NCI-H2196 treated with DMSO at 0.1 percent for 48 hours (cell line): ENCODE measurements at regions not wholly inside any gene's neighbourhood (a gene's known extent, or its start where the extent isn't known, plus 50 kb on each side); places are given as distances from the start of the nearest gene placed in this dataset.
"Not testable (repeated sequence)": the region's sequence is repeated elsewhere in the genome, so short reads cannot be mapped to it uniquely, and the experiment has no call there.

Source experiments
- DNase-seq: peaks from one replicate; lab custom pipeline; 2025; ENCODE audit not compliant: unreplicated experiment; lab: John Stamatoyannopoulos, UW

DNA sequence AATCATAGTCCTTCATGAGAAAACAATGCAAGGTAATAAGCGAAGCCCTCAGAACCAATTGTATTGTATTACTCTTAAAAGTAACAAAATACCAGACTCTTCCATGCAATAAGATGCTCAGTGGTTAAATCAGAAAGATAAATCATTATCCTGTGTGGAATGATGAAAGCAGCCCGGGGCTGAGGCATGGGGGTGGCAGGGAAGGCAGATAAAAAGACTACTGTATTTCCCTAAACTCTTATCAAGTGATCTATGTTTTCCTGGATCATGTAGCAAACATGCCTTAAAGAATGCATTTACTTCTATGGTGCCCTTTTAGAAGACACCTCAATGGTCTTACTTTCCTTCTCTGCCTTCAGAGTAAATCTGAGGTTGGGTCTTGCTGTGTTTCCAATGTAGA, 105.6 kb upstream of the DAPK1 start:
- DNase-seq: no peak

DNA sequence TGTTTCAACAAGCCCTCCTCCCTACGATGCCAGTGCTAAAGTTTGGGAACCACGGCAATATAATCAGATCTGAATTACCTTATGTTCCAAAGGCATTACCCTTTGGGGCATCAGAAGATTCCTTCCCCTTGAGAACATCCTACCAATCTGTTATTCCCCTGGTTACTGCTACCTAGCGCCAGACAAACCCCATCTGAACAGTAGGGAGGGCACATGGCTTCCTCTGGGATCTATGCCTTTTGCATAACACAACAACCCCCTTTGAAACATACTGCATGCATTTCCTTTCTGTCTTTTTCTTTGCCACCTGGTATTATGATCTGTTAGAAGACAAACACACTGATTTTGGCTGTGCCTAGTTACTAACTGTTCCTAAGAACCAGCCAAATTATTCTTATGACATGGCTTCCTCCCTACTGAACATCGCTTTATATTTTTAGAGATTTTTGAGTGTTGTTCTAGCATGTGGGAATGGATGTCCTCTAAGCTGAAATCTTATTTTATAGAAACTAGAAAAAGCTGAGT, 103.9 kb upstream of the DAPK1 start:
- no peak for DNase-seq

DNA sequence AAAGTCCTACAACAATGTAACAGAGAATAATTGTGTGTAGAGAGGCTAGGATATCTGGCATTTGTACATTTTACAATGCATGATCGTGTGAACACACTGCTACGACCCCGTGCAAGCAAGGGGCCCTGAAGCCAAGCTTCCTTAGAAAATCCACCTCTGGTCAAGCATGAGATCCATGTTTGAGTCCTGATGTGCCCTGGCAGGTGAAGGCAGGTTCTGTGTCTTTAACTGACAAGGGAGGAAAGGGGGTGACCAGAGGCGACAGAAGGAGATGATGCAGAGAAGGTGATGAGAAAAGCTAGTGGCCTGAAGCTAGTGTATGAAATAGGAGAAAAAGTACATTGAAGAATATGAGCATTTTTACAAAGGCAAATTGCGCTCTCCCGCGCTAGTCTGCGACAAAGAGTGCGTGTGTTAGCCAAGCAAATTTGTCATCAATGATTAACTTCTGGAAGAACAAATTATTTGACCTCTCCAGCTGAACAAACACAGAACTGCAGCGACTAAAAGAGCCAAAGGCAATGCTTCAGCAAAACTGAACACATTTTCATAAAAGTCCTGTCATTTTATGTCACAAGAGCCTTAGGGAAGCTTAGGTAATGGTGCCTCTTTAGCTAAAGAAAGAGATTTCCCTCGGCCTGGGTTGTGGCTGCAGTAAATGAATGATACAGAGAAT, 101.7 kb upstream of the DAPK1 start:
- DNase-seq: no peak

DNA sequence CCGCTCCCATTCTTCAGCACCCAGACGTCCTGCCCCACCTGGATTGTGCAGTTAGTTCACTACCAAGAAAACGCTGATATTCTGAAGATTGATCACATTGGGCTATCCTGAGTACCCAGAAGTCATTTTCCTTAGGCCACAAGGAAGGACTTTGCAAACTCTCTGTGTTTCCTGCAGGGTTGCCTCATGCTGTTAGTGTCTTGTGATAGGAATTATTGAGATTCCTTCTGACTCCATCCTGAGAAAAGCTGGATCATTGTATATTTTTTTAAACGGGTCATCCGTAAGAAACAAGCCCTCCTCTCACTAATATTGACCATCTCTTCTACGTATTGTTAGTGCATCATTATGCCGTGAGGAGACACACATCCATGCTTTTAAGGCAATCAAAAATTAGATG, 96.0 kb upstream of the DAPK1 start:
- DNase-seq: no peak

- no peak for DNase-seq
Observed at GRCh38 chr9:87402537-87402936, 95.1 kb upstream of the DAPK1 start.

DNA sequence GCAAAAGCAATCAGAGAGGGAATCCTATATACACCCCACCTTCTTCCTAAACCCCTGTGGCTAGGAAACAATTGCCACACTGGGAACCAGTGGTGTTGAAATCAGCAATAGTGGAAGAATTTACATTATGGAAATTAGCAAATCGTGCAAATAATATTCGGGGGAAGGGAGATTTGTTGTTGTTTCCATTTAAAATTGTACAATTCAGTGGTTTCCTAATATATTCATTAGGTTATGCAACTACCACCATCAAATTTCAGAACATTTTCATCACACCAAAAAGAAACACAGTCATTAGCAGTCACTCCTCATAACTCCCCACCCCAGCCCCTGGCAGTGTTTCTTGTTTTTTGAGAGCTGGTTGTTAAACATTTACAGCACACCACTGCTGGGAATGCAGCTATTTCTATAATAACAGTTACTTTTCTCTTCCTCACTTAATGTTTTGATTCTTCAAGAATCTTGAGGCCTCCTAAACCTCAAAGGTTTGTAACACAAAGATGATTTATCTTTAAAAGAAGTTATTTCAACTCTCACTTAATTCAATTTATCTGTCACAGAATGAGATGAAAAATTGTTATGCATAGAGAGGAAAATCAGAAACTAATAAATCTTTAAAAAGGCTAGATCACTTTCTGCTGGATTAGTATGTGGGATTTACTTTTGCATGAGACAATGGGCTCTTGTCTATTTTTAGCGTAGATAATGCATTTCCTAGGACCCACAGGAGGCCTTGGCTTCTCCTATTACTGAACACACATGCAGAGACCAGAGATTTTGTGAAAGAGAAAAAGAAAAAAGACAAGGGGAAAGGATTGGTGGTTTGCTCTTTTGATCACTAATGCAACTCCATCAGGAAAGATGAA, 91.8 kb upstream of the DAPK1 start:
- no peak for DNase-seq

DNA sequence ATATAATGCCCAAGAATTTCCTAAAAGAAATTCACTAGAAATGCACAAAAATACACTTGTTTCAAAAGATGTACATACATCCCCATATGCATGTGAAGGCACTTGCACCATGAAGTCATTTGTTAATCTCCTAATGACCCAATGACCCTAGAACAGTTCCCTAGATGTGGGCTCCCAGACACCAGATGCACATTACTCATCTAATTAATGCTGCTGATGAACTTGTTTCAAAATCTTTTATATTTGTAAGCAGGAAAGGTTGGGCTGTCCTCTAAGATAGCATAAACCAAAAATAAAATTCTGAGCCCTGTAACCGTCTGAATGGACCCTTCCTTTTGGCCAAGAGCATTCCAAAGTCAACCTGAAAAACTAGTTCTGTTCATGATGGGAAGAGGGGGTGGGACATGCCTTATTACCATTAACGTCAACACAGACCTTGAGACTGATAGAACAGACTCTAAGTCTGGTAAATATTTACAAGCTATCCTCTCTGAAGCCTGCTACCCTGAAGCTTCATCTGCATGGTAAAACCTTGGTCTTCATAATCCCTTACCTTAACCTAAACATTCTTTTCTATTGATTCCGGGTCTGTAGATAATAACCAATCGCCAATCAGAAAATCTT, 91.0 kb upstream of the DAPK1 start:
- no peak for DNase-seq

DNA sequence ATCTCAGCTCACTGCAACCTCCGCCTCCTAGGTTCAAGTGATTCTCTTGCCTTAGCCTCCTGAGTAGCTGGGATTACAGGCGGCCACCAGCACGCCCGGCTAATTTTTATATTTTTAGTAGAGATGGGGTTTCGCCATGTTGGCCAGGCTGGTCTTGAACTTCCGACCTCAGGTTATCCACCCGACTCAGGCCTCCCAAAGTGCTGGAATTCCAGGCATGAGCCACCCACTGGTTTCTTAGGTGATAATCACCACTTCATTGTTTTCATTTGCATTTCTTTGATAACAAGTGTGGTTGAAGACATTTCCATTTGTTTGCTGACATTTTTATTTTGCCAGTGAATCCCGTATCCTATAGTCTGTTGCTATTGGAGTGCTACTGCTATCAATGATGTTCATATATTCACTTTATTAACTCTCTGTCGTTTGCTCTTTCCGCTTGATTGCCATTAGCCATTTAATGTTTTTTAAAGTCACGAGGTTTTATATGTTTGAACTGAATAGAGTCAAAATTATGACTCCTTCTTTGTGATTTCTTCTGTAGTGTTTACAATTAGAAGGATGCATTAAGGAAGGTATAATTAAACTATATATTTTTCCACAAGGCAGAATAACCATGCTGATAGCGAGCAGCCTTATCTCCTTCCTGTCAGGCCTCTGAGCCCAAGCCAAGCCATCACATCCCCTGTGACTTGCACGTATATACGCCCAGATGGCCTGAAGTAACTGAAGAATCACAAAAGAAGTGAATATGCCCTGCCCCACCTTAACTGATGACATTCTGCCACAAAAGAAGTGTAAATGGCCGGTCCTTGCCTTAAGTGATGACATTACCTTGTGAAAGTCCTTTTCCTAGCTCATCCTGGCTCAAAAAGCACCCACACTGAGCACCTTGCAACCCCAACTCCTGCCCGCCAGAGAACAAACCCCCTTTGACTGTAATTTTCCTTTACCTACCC, 87.3 kb upstream of the DAPK1 start:
- DNase-seq: not testable (repeated sequence)

DNA sequence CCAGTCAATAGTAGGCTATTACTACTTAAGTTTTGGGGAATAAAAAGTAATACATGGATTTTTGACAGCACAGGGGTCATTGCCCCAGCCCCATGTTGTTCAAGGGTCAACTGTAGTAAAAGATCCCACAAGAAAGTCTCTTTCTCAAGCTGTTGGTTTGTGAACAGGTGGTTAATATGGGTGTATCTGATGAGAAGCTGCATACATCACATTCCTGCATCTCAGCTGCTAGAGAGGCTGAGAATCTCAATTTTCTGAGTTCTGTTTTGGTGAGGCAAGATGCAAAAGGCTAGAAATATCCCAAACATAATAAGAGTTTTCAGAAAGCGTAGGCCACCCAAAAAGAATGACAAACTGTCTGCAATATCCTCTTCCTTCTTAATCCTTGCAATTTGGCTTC, 76.8 kb upstream of the DAPK1 start:
- DNase-seq: no peak

GRCh38 chr9:87421734-87422133, 75.9 kb upstream of the DAPK1 start:
- no peak for DNase-seq

GRCh38 chr9:87422999-87423398, 74.7 kb upstream of the DAPK1 start:
- no peak for DNase-seq

GRCh38 chr9:87423885-87424284, 73.8 kb upstream of the DAPK1 start:
- DNase-seq: not testable (repeated sequence)

DNA sequence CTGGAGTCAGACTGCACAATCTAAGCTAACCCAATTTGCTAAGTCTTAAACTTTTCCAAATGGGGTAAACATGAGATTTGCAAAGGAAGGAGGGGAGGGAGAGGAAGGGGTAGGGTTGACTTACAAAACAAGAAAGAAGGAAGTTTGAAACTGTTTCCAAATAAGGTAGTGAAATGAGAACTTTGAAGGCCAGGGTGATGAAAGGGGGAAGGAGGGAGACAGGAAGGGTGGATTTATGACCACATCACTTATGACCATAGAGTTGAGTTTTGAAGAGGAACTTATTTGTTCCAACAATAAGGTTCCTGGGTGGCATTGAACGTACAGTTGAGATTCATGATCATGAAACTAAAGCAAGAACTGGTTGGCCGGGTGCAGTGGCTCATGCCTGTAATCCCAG, 72.5 kb upstream of the DAPK1 start:
- no peak for DNase-seq

GRCh38 chr9:87427851-87428506, 69.7 kb upstream of the DAPK1 start:
- DNase-seq: no peak

- no peak for DNase-seq
Observed at GRCh38 chr9:87428659-87429058, 69.0 kb upstream of the DAPK1 start.

DNA sequence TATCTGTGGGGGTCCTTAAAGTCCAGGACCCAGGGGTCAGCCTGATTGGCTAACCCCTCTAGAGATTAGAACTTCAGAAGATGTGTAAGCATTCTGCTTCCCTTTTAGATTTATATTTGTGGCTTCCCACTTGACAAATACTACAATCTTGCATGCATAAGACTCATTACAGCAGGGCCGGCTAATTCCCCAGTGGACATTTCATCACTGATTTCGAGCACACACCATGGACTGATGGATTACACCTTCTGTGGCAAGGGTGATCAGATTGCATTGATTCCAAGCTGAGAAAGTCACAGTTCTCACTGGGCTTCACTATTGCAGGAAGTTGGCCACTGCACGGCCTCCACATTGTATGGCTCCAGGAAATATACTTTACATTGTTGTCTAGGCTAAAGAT, 65.8 kb upstream of the DAPK1 start:
- no peak for DNase-seq

- DNase-seq: no peak
Observed at GRCh38 chr9:87433853-87434252, 63.8 kb upstream of the DAPK1 start.

DNA sequence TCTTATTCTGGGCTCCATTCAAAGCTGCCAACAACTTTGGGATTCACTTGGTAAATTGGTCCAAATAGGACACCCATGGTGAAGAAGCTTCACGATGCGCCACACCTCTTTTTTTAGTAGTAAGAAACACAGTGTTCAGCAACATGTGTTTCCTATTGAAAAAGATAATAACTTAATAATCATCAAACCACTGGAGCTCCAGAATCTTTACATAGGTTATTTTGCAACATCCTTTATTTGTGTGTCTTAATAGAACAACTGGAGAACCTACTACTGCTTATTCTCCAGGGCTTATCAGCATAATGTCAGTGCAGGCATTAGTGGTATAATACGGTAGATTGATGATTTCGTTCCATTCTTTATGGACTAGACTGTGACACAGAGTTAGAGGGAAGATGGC, 63.3 kb upstream of the DAPK1 start:
- no peak for DNase-seq

DNA sequence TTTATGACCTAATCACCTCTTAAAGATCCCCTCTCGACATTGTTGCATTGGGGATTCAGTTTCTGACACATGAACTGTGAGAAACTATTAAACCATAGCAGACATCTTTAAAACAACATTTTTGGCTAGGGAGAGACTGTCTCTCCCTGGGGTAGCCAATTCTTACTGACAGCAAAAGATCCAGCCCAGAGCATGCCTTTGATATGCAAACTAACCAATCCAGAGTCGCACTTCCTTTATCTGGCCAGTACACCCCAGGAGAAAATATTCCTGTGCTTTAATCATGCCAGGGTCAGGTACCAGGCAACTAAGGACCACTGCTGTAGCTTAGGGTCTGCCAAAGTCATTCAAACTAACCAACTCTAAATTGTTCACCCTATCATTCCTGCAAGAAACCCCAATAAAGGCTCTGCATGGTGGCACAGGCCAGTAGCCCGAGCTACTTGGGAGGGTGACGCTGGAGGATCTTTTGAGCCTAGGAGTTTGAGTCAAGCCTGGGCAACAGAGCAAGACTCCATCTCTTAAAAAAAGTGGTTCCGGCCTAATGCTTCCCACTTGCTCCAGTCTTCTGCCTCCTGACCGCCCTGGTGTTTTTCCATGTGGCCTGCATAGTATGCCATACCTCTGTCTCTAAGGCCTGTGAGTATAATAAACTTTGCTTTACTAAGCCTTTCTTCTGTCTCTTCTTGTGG, 62.3 kb upstream of the DAPK1 start:
- no peak for DNase-seq

- no peak for DNase-seq
Observed at GRCh38 chr9:87436716-87437115, 61.0 kb upstream of the DAPK1 start.
